ENCODE measurements at regions not wholly inside any gene's neighbourhood (a gene's known extent, or its start where the extent isn't known, plus 50 kb on each side); places are given as distances from the start of the nearest gene placed in this dataset.

GRCh38 chr2:37849911-37850310, 75.2 kb upstream of the RMDN2 start:
- TF ChIP-seq CTCF (IDR thresholded peaks at IDR 0.05) (no peak), POLR2A (IDR thresholded peaks at IDR 0.05) (no peak)
